ENCODE measurements at regions not wholly inside any gene's neighbourhood (a gene's known extent, or its start where the extent isn't known, plus 50 kb on each side); places are given as distances from the start of the nearest gene placed in this dataset.

- TF ChIP-seq EP300 (IDR thresholded peaks at IDR 0.05) (no peak), CTCF (IDR thresholded peaks at IDR 0.05) (no peak), POLR2A (IDR thresholded peaks at IDR 0.05) (no peak), POLR2AphosphoS5 (IDR thresholded peaks at IDR 0.05) (no peak)
Measured at GRCh38 chr5:120866997-120867396, 402.9 kb downstream of the PRR16 start.
